ENCODE measurements at regions not wholly inside any gene's neighbourhood (a gene's known extent, or its start where the extent isn't known, plus 50 kb on each side); places are given as distances from the start of the nearest gene placed in this dataset.
"Not testable (repeated sequence)": the region's sequence is repeated elsewhere in the genome, so short reads cannot be mapped to it uniquely, and the experiment has no call there.

DNA sequence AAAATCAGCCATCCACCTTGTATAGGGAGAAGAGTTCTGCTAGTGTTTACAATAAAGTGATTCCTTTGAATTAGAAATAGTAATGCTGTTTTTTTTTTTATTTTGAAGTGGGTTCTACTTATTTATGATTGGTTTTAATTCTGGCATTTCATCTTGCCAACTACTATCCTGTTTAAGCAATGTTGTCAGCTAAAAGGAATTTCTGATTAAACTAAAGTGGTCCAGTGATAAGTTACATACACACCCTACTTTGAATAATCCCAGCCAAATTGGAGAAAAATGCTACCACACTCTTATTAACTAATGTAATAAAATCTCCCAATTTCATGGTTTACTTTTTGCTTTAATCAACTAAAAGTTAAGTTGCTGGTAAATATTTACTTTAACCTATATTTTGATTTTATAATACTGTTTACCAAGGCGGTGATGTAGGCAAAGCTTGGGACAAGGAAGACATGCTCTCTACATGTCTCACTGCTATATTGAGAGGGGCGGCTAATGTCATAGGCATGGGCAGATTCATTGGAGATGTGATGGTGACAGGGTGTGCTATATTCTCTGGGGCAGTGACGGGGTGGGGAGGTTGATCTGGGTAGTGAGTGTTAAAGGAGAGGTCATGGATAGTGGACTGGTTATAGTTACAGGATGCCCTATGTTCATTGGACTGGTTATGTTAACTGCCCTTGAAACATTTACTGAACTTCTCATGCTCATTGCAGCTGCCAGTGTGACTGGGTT is 85.8 kb upstream of the PLAAT1 start:
- H3K4me3 ChIP-seq (ENCODE audit: insufficient read depth, low read depth, low read length); H3K4me1 Mint-ChIP-seq (ENCODE audit: low read depth, unreplicated experiment); H3K36me3 Mint-ChIP-seq (ENCODE audit: low read depth, unreplicated experiment); H3K27ac ChIP-seq (ENCODE audit: low read depth, low read length); H3K4me1 ChIP-seq (ENCODE audit: insufficient read depth, low read length); H3K36me3 ChIP-seq (ENCODE audit: insufficient read depth, low read length); H3K27me3 ChIP-seq (ENCODE audit: insufficient read depth, low read length); H2AFZ ChIP-seq (ENCODE audit: low read depth, low read length); H3K4me3 Mint-ChIP-seq (ENCODE audit: unreplicated experiment); H3K9me3 ChIP-seq (ENCODE audit: insufficient read depth, low read depth, low read length); H3K9ac ChIP-seq (ENCODE audit: low read length); DNase-seq (ENCODE audit: low read depth); H3K27me3 Mint-ChIP-seq (ENCODE audit: low read depth, unreplicated experiment); H3K9me3 Mint-ChIP-seq (ENCODE audit: unreplicated experiment); H3K27ac Mint-ChIP-seq (ENCODE audit: unreplicated experiment); H4K20me1 ChIP-seq (ENCODE audit: insufficient read depth, low read length); H3K4me2 ChIP-seq (ENCODE audit: low read length); H3K79me2 ChIP-seq (ENCODE audit: insufficient read depth, low read length): not testable (repeated sequence)
- peak; percentile 59 for FAIRE-seq

DNA sequence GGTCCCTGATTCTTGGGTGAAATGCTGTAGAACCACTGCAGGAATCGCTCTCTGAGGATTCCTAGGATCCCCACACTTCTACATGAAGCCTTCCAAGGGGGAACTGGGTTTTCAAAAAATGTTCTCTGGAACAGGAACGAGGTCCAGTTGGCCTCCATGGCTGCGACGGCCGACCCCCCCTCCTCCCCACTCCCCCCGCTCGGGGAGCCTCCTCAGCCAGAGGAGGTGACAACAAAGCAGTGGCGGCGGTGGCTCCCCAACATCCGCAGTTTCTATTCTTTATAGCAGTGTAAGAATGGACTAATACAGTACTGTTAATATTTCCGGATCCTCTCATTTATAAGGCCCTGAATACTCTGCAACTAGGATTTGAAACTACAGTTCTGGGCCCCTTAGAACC is 84.0 kb upstream of the PLAAT1 start:
- Histone ChIP-seq H3K4me2 (ENCODE audit: low read length) (no peak overlapping the region), H3K9ac (ENCODE audit: low read length) (no peak overlapping the region), H3K27me3 (ENCODE audit: insufficient read depth, low read length) (no peaks in the 10 kb centered on the region), H4K20me1 (ENCODE audit: insufficient read depth, low read length) (no peaks in the 10 kb centered on the region), H3K4me1 (ENCODE audit: insufficient read depth, low read length) (no peaks in the 10 kb centered on the region), H3K36me3 (ENCODE audit: insufficient read depth, low read length) (no peaks in the 10 kb centered on the region), H3K9me3 (ENCODE audit: insufficient read depth, low read depth, low read length) (no peaks in the 10 kb centered on the region), H3K27ac (ENCODE audit: low read depth, low read length) (no peak overlapping the region), H3K79me2 (ENCODE audit: insufficient read depth, low read length) (no peaks in the 10 kb centered on the region), H2AFZ (ENCODE audit: low read depth, low read length) (no peak overlapping the region), H3K4me3 (ENCODE audit: insufficient read depth, low read depth, low read length) (no peak overlapping the region)
- FAIRE-seq (no peak), DNase-seq (ENCODE audit: low read depth) (no peak)
- H3K4me3 Mint-ChIP-seq (ENCODE audit: unreplicated experiment), result no peak overlapping the region
- H3K4me1 Mint-ChIP-seq (ENCODE audit: low read depth, unreplicated experiment), result no peaks in the 10 kb centered on the region
- H3K27ac Mint-ChIP-seq (ENCODE audit: unreplicated experiment), result no peak overlapping the region
- H3K9me3 Mint-ChIP-seq (ENCODE audit: unreplicated experiment), result no peaks in the 10 kb centered on the region
- H3K27me3 Mint-ChIP-seq (ENCODE audit: low read depth, unreplicated experiment), result peaks cover 4% of the 10 kb centered on the region
- H3K36me3 Mint-ChIP-seq (ENCODE audit: low read depth, unreplicated experiment), result no peaks in the 10 kb centered on the region
- TF ChIP-seq, protein P1, sequence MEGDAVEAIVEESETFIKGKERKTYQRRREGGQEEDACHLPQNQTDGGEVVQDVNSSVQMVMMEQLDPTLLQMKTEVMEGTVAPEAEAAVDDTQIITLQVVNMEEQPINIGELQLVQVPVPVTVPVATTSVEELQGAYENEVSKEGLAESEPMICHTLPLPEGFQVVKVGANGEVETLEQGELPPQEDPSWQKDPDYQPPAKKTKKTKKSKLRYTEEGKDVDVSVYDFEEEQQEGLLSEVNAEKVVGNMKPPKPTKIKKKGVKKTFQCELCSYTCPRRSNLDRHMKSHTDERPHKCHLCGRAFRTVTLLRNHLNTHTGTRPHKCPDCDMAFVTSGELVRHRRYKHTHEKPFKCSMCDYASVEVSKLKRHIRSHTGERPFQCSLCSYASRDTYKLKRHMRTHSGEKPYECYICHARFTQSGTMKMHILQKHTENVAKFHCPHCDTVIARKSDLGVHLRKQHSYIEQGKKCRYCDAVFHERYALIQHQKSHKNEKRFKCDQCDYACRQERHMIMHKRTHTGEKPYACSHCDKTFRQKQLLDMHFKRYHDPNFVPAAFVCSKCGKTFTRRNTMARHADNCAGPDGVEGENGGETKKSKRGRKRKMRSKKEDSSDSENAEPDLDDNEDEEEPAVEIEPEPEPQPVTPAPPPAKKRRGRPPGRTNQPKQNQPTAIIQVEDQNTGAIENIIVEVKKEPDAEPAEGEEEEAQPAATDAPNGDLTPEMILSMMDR (IDR thresholded peaks at IDR 0.05; ENCODE audit: insufficient read depth, low read depth, low read length), result no peak

DNA sequence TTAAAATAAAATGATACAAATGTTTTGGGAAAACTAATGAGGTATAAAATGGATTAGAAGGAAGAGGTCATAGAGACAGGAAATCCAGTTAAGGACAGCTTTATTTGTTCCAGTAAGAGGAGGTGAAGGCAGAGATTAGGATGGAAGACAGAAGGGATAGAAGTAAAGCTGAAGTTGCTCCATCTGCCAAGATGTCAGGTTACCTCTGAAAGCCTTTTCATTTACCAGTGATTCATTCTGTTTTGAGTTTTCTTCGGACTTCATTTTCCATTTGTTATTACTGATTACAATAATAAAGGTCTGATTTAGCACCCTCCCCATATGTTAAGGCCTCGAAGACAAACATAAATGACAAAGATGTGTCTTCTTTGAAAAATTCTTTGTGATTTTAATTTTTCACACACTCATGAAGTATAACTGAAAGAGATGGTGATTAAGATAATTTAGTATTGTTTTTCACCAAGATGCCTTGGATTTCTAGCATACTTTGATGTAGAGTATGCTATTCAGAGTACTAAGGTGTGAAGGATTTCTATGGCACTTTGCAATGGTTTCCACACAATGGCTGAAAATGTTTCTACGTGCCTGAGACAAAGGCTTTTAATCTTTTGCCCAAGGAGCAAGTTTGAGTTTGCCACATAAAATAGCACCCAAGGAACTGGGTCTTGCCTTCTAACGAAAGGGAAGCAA is 75.4 kb upstream of the PLAAT1 start:
- H3K9me3 ChIP-seq (ENCODE audit: insufficient read depth, low read depth, low read length), result no peaks in the 10 kb centered on the region
- Mint-ChIP-seq H3K27me3 (ENCODE audit: low read depth, unreplicated experiment) (no peaks in the 10 kb centered on the region), H3K4me1 (ENCODE audit: low read depth, unreplicated experiment) (no peaks in the 10 kb centered on the region), H3K27ac (ENCODE audit: unreplicated experiment) (no peak overlapping the region), H3K36me3 (ENCODE audit: low read depth, unreplicated experiment) (no peaks in the 10 kb centered on the region), H3K4me3 (ENCODE audit: unreplicated experiment) (no peak overlapping the region), H3K9me3 (ENCODE audit: unreplicated experiment) (no peaks in the 10 kb centered on the region)
- H3K27ac ChIP-seq (ENCODE audit: low read depth, low read length), result no peak overlapping the region
- no peak overlapping the region for H3K4me2 ChIP-seq (ENCODE audit: low read length)
- no peak overlapping the region for H3K9ac ChIP-seq (ENCODE audit: low read length)
- H3K79me2 ChIP-seq (ENCODE audit: insufficient read depth, low read length), result no peaks in the 10 kb centered on the region
- TF ChIP-seq, protein P1 (IDR thresholded peaks at IDR 0.05; ENCODE audit: insufficient read depth, low read depth, low read length), result no peak
- no peak for TF ChIP-seq EZH2 (IDR thresholded peaks at IDR 0.05; ENCODE audit: insufficient read depth, low read length)
- H2AFZ ChIP-seq (ENCODE audit: low read depth, low read length), result no peak overlapping the region
- no peaks in the 10 kb centered on the region for H3K36me3 ChIP-seq (ENCODE audit: insufficient read depth, low read length)
- no peaks in the 10 kb centered on the region for H4K20me1 ChIP-seq (ENCODE audit: insufficient read depth, low read length)
- DNase-seq (ENCODE audit: low read depth) (no peak), FAIRE-seq (no peak)
- no peaks in the 10 kb centered on the region for H3K27me3 ChIP-seq (ENCODE audit: insufficient read depth, low read length)
- no peak overlapping the region for H3K4me3 ChIP-seq (ENCODE audit: insufficient read depth, low read depth, low read length)
- no peaks in the 10 kb centered on the region for H3K4me1 ChIP-seq (ENCODE audit: insufficient read depth, low read length)

Data from astrocyte (in vitro differentiated cells and primary cell).